Omental fat pad (tissue), 3 donors: ENCODE measurements at regions not wholly inside any gene's neighbourhood (a gene's known extent, or its start where the extent isn't known, plus 50 kb on each side); places are given as distances from the start of the nearest gene placed in this dataset.
"Not testable (repeated sequence)": the region's sequence is repeated elsewhere in the genome, so short reads cannot be mapped to it uniquely, and the experiment has no call there.

Experiments used
- ATAC-seq: fragments of 150-250 bp; one replicate; pipeline ENCODE4 v1.9.1; 2016; ENCODE audit warnings: mild to moderate bottlenecking, moderate library complexity; ENCODE audit not compliant: low FRiP score
- DNase-seq: peaks from one replicate; pipeline ENCODE4 v3.0.0-alpha.2; 2019; ENCODE audit warnings: low spot score
- CTCF ChIP-seq, 3 donors: fragments of 450-650 bp; IDR thresholded peaks; one replicate each; pipeline ENCODE4 v1.5.1; 2016 to 2017; ENCODE audit warnings: antibody characterized with exemption in 3 of 3, mild to moderate bottlenecking in 3 of 3, moderate library complexity in 2 of 3

- ATAC-seq (no peak), DNase-seq (no peak)
- no peak for TF ChIP-seq CTCF (IDR thresholded peaks at IDR 0.05)
Measured at GRCh38 chr13:39823063-39823713, 167.7 kb downstream of the COG6 start.

- DNase-seq (no peak), ATAC-seq (no peak)
- TF ChIP-seq CTCF (IDR thresholded peaks at IDR 0.05), result no peak
Measured at GRCh38 chr13:39825886-39826285, 170.4 kb downstream of the COG6 start.

GRCh38 chr13:39835253-39835652, 179.8 kb downstream of the COG6 start:
- no peak for TF ChIP-seq CTCF (IDR thresholded peaks at IDR 0.05)
- ATAC-seq (no peak), DNase-seq (no peak)

- ATAC-seq (no peak), DNase-seq (no peak)
- TF ChIP-seq CTCF (IDR thresholded peaks at IDR 0.05), result no peak
Measured at GRCh38 chr13:39836038-39836437, 180.6 kb downstream of the COG6 start.

- DNase-seq, ATAC-seq: not testable (repeated sequence)
Measured at GRCh38 chr13:39837866-39838265, 182.4 kb downstream of the COG6 start.

GRCh38 chr13:39840201-39840600, 184.7 kb downstream of the COG6 start:
- DNase-seq (no peak), ATAC-seq (no peak)
- no peak for TF ChIP-seq CTCF (IDR thresholded peaks at IDR 0.05)

- ATAC-seq (no peak), DNase-seq (no peak)
- TF ChIP-seq CTCF (IDR thresholded peaks at IDR 0.05), result no peak
Measured at GRCh38 chr13:39847336-39847735, 191.9 kb downstream of the COG6 start.
